Panc1 (cell line): ENCODE measurements at regions not wholly inside any gene's neighbourhood (a gene's known extent, or its start where the extent isn't known, plus 50 kb on each side); places are given as distances from the start of the nearest gene placed in this dataset.

ENCODE experiments used
- POLR2AphosphoS5 ChIP-seq: IDR thresholded peaks from 2 replicates; pipeline ENCODE4 v1.6.1; 2012; ENCODE audit warnings: mild to moderate bottlenecking, low read depth, low read length, moderate library complexity
- SIN3A ChIP-seq: IDR thresholded peaks from 2 replicates; pipeline ENCODE4 v1.6.1; 2012; ENCODE audit warnings: low read depth, mild to moderate bottlenecking, low read length, moderate library complexity, borderline replicate concordance; ENCODE audit not compliant: insufficient read depth
- TCF7L2 ChIP-seq: IDR thresholded peaks from 2 replicates; pipeline ENCODE4 v1.6.1; 2011; ENCODE audit warnings: mild to moderate bottlenecking, low read depth, low read length, inconsistent platforms
- TF ChIP-seq, protein P1 (sequence below): fragments of 450-650 bp; IDR thresholded peaks from 2 replicates; pipeline ENCODE4 v1.5.1; 2017; ENCODE audit warnings: mild to moderate bottlenecking

GRCh38 chr3:175985781-175986180 is 1126.6 kb downstream of the NAALADL2 start:
- TF ChIP-seq POLR2AphosphoS5: no peak
- TF ChIP-seq, protein P1, sequence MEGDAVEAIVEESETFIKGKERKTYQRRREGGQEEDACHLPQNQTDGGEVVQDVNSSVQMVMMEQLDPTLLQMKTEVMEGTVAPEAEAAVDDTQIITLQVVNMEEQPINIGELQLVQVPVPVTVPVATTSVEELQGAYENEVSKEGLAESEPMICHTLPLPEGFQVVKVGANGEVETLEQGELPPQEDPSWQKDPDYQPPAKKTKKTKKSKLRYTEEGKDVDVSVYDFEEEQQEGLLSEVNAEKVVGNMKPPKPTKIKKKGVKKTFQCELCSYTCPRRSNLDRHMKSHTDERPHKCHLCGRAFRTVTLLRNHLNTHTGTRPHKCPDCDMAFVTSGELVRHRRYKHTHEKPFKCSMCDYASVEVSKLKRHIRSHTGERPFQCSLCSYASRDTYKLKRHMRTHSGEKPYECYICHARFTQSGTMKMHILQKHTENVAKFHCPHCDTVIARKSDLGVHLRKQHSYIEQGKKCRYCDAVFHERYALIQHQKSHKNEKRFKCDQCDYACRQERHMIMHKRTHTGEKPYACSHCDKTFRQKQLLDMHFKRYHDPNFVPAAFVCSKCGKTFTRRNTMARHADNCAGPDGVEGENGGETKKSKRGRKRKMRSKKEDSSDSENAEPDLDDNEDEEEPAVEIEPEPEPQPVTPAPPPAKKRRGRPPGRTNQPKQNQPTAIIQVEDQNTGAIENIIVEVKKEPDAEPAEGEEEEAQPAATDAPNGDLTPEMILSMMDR: no peak
- TF ChIP-seq TCF7L2: no peak
- TF ChIP-seq SIN3A: no peak
